Putamen (tissue), 1 donor: ENCODE measurements at regions not wholly inside any gene's neighbourhood (a gene's known extent, or its start where the extent isn't known, plus 50 kb on each side); places are given as distances from the start of the nearest gene placed in this dataset.

Source experiments
- DNase-seq: peaks from one replicate; pipeline ENCODE4 v3.0.0-alpha.2; 2016; ENCODE audit warnings: low spot score

- DNase-seq: no peak
These were observed 525.1 kb upstream of the IGFBP3 start for GRCh38 chr7:46446151-46446550.

- no peak for DNase-seq
These were observed 523.2 kb upstream of the IGFBP3 start for GRCh38 chr7:46444256-46444655.

GRCh38 chr7:46440186-46440585 is 519.1 kb upstream of the IGFBP3 start:
- no peak for DNase-seq

- no peak for DNase-seq
These were observed 511.6 kb upstream of the IGFBP3 start for GRCh38 chr7:46432708-46433107.

- DNase-seq: no peak
These were observed 507.2 kb upstream of the IGFBP3 start for GRCh38 chr7:46428295-46428694.

- no peak for DNase-seq
These were observed 503.9 kb upstream of the IGFBP3 start for GRCh38 chr7:46424934-46425333.

- no peak for DNase-seq
These were observed 500.6 kb upstream of the IGFBP3 start for GRCh38 chr7:46421441-46422230.

GRCh38 chr7:46414946-46415345 is 493.9 kb upstream of the IGFBP3 start:
- no peak for DNase-seq

GRCh38 chr7:46411236-46411635 is 490.2 kb upstream of the IGFBP3 start:
- DNase-seq: no peak

GRCh38 chr7:46407125-46407524 is 486.1 kb upstream of the IGFBP3 start:
- no peak for DNase-seq

- no peak for DNase-seq
These were observed 476.5 kb upstream of the IGFBP3 start for GRCh38 chr7:46397591-46397990.

GRCh38 chr7:46396481-46396880 is 475.4 kb upstream of the IGFBP3 start:
- DNase-seq: peak; percentile 61

GRCh38 chr7:46393142-46393541 is 472.1 kb upstream of the IGFBP3 start:
- DNase-seq: no peak

- DNase-seq: no peak
These were observed 470.4 kb upstream of the IGFBP3 start for GRCh38 chr7:46391231-46392201.

- DNase-seq: no peak
These were observed 469.0 kb upstream of the IGFBP3 start for GRCh38 chr7:46390042-46390441.

GRCh38 chr7:46389146-46389545 is 468.1 kb upstream of the IGFBP3 start:
- DNase-seq: no peak

- no peak for DNase-seq
These were observed 466.6 kb upstream of the IGFBP3 start for GRCh38 chr7:46387646-46388045.

- no peak for DNase-seq
These were observed 465.6 kb upstream of the IGFBP3 start for GRCh38 chr7:46386428-46387399.

- DNase-seq: no peak
These were observed 464.7 kb upstream of the IGFBP3 start for GRCh38 chr7:46385662-46386309.

- no peak for DNase-seq
These were observed 462.5 kb upstream of the IGFBP3 start for GRCh38 chr7:46383605-46384004.

GRCh38 chr7:46369933-46370654 is 449.0 kb upstream of the IGFBP3 start:
- DNase-seq: no peak
